GM12878 (cell line): ENCODE measurements at regions not wholly inside any gene's neighbourhood (a gene's known extent, or its start where the extent isn't known, plus 50 kb on each side); places are given as distances from the start of the nearest gene placed in this dataset.

ENCODE experiments used
- E4F1 ChIP-seq: fragments of 450-650 bp; IDR thresholded peaks from 2 replicates; pipeline ENCODE4 v1.6.1; 2018; ENCODE audit warnings: borderline replicate concordance, mild to moderate bottlenecking; ENCODE audit not compliant: partially characterized antibody
- FOS ChIP-seq: IDR thresholded peaks from 3 replicates; pipeline ENCODE4 v1.6.1; 2011; ENCODE audit warnings: borderline replicate concordance; ENCODE audit not compliant: insufficient read length; ENCODE audit errors: extremely low read depth
- FOXM1 ChIP-seq: IDR thresholded peaks from 2 replicates; pipeline ENCODE4 v1.6.1; 2012; ENCODE audit warnings: low read depth, mild to moderate bottlenecking, inconsistent platforms, low read length, moderate library complexity
- POLR2A ChIP-seq: IDR thresholded peaks from 2 replicates; pipeline ENCODE4 v1.6.1; 2011; ENCODE audit warnings: low read depth, mild to moderate bottlenecking, low read length

GRCh38 chr6:94733066-94733465 is 844.3 kb upstream of the MANEA start:
- TF ChIP-seq FOXM1 (no peak), FOS (no peak), POLR2A (no peak), E4F1 (no peak)
